ENCODE measurements at regions not wholly inside any gene's neighbourhood (a gene's known extent, or its start where the extent isn't known, plus 50 kb on each side); places are given as distances from the start of the nearest gene placed in this dataset.

- TF ChIP-seq SAP30 (IDR thresholded peaks at IDR 0.05; ENCODE audit: insufficient read depth, insufficient replicate concordance, low read length): no peak
- TF ChIP-seq RNF2 (IDR thresholded peaks at IDR 0.05; ENCODE audit: borderline replicate concordance, low read depth, low read length, missing control alignments, poor library complexity, severe bottlenecking): no peak
- no peak for TF ChIP-seq NRF1 (IDR thresholded peaks at IDR 0.05; ENCODE audit: low read depth, low read length)
These were observed 63.0 kb upstream of the ENPP6 start (continued) for GRCh38 chr4:184280591-184281071.
